ENCODE measurements at regions not wholly inside any gene's neighbourhood (a gene's known extent, or its start where the extent isn't known, plus 50 kb on each side); places are given as distances from the start of the nearest gene placed in this dataset.
A peak's percentile ranks its signal among the peaks of the same experiment; 100 is the strongest.

- no peaks in the 10 kb centered on the region for H3K4me1 ChIP-seq (ENCODE audit: control insufficient read depth in 2 of 3, insufficient read depth in 2 of 3, low read depth in 1 of 3, low read length in 3 of 3)
- H3K36me3 ChIP-seq (ENCODE audit: control insufficient read depth in 2 of 3, insufficient read depth in 3 of 3, low read length in 3 of 3), result no peaks in the 10 kb centered on the region
- H3K27ac ChIP-seq (ENCODE audit: low read depth in 2 of 2, low read length in 2 of 2), result no peak overlapping the region
- no peak for TF ChIP-seq CTCF (IDR thresholded peaks at IDR 0.05; ENCODE audit: borderline replicate concordance, extremely low read depth, insufficient read depth)
- no peak for FAIRE-seq
- H3K27me3 ChIP-seq (ENCODE audit: control insufficient read depth, insufficient read depth, low read length), result no peaks in the 10 kb centered on the region
- no peak for DNase-seq
- H3K4me3 ChIP-seq (ENCODE audit: low read length in 3 of 3), result no peak overlapping the region
- H3K9ac ChIP-seq (ENCODE audit: low read length in 3 of 3), result no peak overlapping the region
- no peaks in the 10 kb centered on the region for H3K9me3 ChIP-seq (ENCODE audit: control insufficient read depth in 2 of 3, insufficient read depth in 1 of 3, low read length in 3 of 3)
- intact Hi-C loops (cut with DNase I), result no loop called here
These were observed 111.5 kb upstream of the USP24 start for GRCh38 chr1:55326496-55327243.

GRCh38 chr1:55323760-55324159 lies 108.6 kb upstream of the USP24 start:
- H3K9ac ChIP-seq (ENCODE audit: low read length in 3 of 3), result no peak overlapping the region
- H3K27me3 ChIP-seq (ENCODE audit: control insufficient read depth, insufficient read depth, low read length), result no peaks in the 10 kb centered on the region
- no peak overlapping the region for H3K4me3 ChIP-seq (ENCODE audit: low read length in 3 of 3)
- no peak overlapping the region for H3K27ac ChIP-seq (ENCODE audit: low read depth in 2 of 2, low read length in 2 of 2)
- FAIRE-seq (no peak), DNase-seq (no peak)
- H3K9me3 ChIP-seq (ENCODE audit: control insufficient read depth in 2 of 3, insufficient read depth in 1 of 3, low read length in 3 of 3), result no peaks in the 10 kb centered on the region
- no peaks in the 10 kb centered on the region for H3K36me3 ChIP-seq (ENCODE audit: control insufficient read depth in 2 of 3, insufficient read depth in 3 of 3, low read length in 3 of 3)
- intact Hi-C loops (cut with DNase I), result no loop called here
- H3K4me1 ChIP-seq (ENCODE audit: control insufficient read depth in 2 of 3, insufficient read depth in 2 of 3, low read depth in 1 of 3, low read length in 3 of 3), result no peaks in the 10 kb centered on the region
- TF ChIP-seq CTCF (IDR thresholded peaks at IDR 0.05; ENCODE audit: borderline replicate concordance, extremely low read depth, insufficient read depth), result no peak

- Histone ChIP-seq H3K27me3 (ENCODE audit: control insufficient read depth, insufficient read depth, low read length) (no peaks in the 10 kb centered on the region), H3K4me3 (ENCODE audit: low read length in 3 of 3) (no peak overlapping the region), H3K9me3 (ENCODE audit: control insufficient read depth in 2 of 3, insufficient read depth in 1 of 3, low read length in 3 of 3) (no peaks in the 10 kb centered on the region), H3K27ac (ENCODE audit: low read depth in 2 of 2, low read length in 2 of 2) (no peak overlapping the region), H3K9ac (ENCODE audit: low read length in 3 of 3) (no peak overlapping the region), H3K4me1 (ENCODE audit: control insufficient read depth in 2 of 3, insufficient read depth in 2 of 3, low read depth in 1 of 3, low read length in 3 of 3) (no peaks in the 10 kb centered on the region), H3K36me3 (ENCODE audit: control insufficient read depth in 2 of 3, insufficient read depth in 3 of 3, low read length in 3 of 3) (no peaks in the 10 kb centered on the region)
- DNase-seq, result no peak
- intact Hi-C loops (cut with DNase I), result no loop called here
- FAIRE-seq, result no peak
- TF ChIP-seq CTCF (IDR thresholded peaks at IDR 0.05; ENCODE audit: borderline replicate concordance, extremely low read depth, insufficient read depth), result no peak
These were observed 107.7 kb upstream of the USP24 start for GRCh38 chr1:55322842-55323241.

GRCh38 chr1:55321942-55322341 lies 106.8 kb upstream of the USP24 start:
- Histone ChIP-seq H3K9me3 (ENCODE audit: control insufficient read depth in 2 of 3, insufficient read depth in 1 of 3, low read length in 3 of 3) (no peaks in the 10 kb centered on the region), H3K27me3 (ENCODE audit: control insufficient read depth, insufficient read depth, low read length) (no peaks in the 10 kb centered on the region), H3K9ac (ENCODE audit: low read length in 3 of 3) (no peak overlapping the region), H3K4me1 (ENCODE audit: control insufficient read depth in 2 of 3, insufficient read depth in 2 of 3, low read depth in 1 of 3, low read length in 3 of 3) (peaks cover 0 to 3% (median 0%) of the 10 kb centered on the region in 3 donors), H3K4me3 (ENCODE audit: low read length in 3 of 3) (no peak overlapping the region), H3K27ac (ENCODE audit: low read depth in 2 of 2, low read length in 2 of 2) (no peak overlapping the region), H3K36me3 (ENCODE audit: control insufficient read depth in 2 of 3, insufficient read depth in 3 of 3, low read length in 3 of 3) (no peaks in the 10 kb centered on the region)
- FAIRE-seq, result no peak
- intact Hi-C loops (cut with DNase I), result no loop called here
- DNase-seq, result peak in 1 of 5 donors; percentile 48
- no peak for TF ChIP-seq CTCF (IDR thresholded peaks at IDR 0.05; ENCODE audit: borderline replicate concordance, extremely low read depth, insufficient read depth)

Measured in kidney (tissue), 13 donors.